Fibroblast of lung (primary cell): ENCODE measurements at regions not wholly inside any gene's neighbourhood (a gene's known extent, or its start where the extent isn't known, plus 50 kb on each side); places are given as distances from the start of the nearest gene placed in this dataset.
"Not testable (repeated sequence)": the region's sequence is repeated elsewhere in the genome, so short reads cannot be mapped to it uniquely, and the experiment has no call there.

Source experiments
- DNase-seq, 2 donors: peaks; one replicate each; pipeline versions ENCODE4 v3.0.0 to v3.0.0-alpha.2; 2010; ENCODE audit warnings: low read depth in 2 of 2
- H2AFZ ChIP-seq: 2 replicates; pipeline ENCODE4 v1.5.1; 2012; ENCODE audit warnings: low read length, control low read depth, inconsistent platforms
- H3K27ac ChIP-seq: 2 replicates; pipeline ENCODE4 v1.5.1; 2011; ENCODE audit warnings: low read length, control low read depth; ENCODE audit not compliant: insufficient read depth
- H3K27me3 ChIP-seq: 2 replicates; pipeline ENCODE4 v1.5.1; 2011; ENCODE audit warnings: mild to moderate bottlenecking, low read length; ENCODE audit not compliant: control insufficient read depth, insufficient read depth
- H3K36me3 ChIP-seq: 2 replicates; pipeline ENCODE4 v1.5.1; 2011; ENCODE audit warnings: low read length; ENCODE audit not compliant: control insufficient read depth, insufficient read depth
- H3K4me1 ChIP-seq: 2 replicates; pipeline ENCODE4 v1.5.1; 2011; ENCODE audit warnings: low read length; ENCODE audit not compliant: control insufficient read depth, insufficient read depth; ENCODE audit errors: extremely low read depth
- H3K4me2 ChIP-seq: 2 replicates; pipeline ENCODE4 v1.5.1; 2011; ENCODE audit warnings: low read length, control low read depth; ENCODE audit not compliant: insufficient read depth; ENCODE audit errors: extremely low read depth
- H3K4me3 ChIP-seq, 4 experiments: fragments of 200-600 bp in 1 of 4; sonication (generic) in 1 of 4; replicated peaks in 1 of 4; 2 replicates each; pipeline ENCODE4 v1.5.1; 2011 to 2016; ENCODE audit warnings: low read length in 4 of 4, low read depth in 3 of 4, mild to moderate bottlenecking in 3 of 4, control low read depth in 2 of 4, inconsistent platforms in 1 of 4, mixed read lengths in 1 of 4; ENCODE audit not compliant: insufficient read depth in 1 of 4; ENCODE audit errors: control extremely low read depth in 1 of 4
- H3K79me2 ChIP-seq: 2 replicates; pipeline ENCODE4 v1.5.1; 2012; ENCODE audit warnings: mild to moderate bottlenecking, low read length, inconsistent platforms; ENCODE audit not compliant: control insufficient read depth, insufficient read depth
- H3K9ac ChIP-seq: 2 replicates; pipeline ENCODE4 v1.5.1; 2011; ENCODE audit warnings: mild to moderate bottlenecking, low read length, control low read depth; ENCODE audit not compliant: insufficient read depth
- H3K9me3 ChIP-seq: 2 replicates; pipeline ENCODE4 v1.5.1; 2012; ENCODE audit warnings: low read depth, low read length; ENCODE audit not compliant: control insufficient read depth, insufficient read depth
- H4K20me1 ChIP-seq: 2 replicates; pipeline ENCODE4 v1.5.1; 2011; ENCODE audit warnings: low read length; ENCODE audit not compliant: control insufficient read depth, insufficient read depth; ENCODE audit errors: extremely low read depth
- TF ChIP-seq, protein P1 (sequence below), 2 donors: IDR thresholded peaks in 1 of 2; conservative IDR thresholded peaks in 1 of 2; 1 replicate in 1 of 2; 2 replicates in 1 of 2; pipeline ENCODE4 v1.5.1; 2011 to 2012; ENCODE audit warnings: low read length in 2 of 2, control low read depth in 1 of 2, inconsistent platforms in 1 of 2, low read depth in 1 of 2, mild to moderate bottlenecking in 1 of 2

DNA sequence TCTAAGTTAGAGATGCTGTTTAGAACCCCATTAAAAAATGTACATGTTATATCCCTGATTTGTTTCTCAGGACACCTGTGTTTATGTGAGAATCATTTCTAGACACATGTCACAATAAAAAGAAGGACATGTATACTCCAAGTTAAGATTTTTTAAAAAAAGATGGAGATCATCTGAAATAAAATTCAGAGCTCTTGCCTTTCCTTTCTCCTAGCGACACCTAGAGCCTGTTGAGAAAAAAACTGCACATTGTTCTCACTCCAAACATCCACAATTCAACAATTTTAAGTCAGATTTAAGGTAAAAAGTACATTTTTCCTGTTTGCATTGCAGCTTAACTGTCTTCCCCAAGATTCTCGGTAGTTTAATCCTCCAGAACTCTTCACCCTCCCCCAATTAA, 171.8 kb downstream of the ATP6V0E2 start:
- DNase-seq, result peak in 1 of 2 donors; percentile 11
- H4K20me1 ChIP-seq, H3K27me3 ChIP-seq, H2AFZ ChIP-seq, H3K79me2 ChIP-seq, H3K4me1 ChIP-seq, H3K9ac ChIP-seq, H3K4me3 ChIP-seq, H3K36me3 ChIP-seq, H3K27ac ChIP-seq, H3K4me2 ChIP-seq, H3K9me3 ChIP-seq: not testable (repeated sequence)
- TF ChIP-seq, protein P1, sequence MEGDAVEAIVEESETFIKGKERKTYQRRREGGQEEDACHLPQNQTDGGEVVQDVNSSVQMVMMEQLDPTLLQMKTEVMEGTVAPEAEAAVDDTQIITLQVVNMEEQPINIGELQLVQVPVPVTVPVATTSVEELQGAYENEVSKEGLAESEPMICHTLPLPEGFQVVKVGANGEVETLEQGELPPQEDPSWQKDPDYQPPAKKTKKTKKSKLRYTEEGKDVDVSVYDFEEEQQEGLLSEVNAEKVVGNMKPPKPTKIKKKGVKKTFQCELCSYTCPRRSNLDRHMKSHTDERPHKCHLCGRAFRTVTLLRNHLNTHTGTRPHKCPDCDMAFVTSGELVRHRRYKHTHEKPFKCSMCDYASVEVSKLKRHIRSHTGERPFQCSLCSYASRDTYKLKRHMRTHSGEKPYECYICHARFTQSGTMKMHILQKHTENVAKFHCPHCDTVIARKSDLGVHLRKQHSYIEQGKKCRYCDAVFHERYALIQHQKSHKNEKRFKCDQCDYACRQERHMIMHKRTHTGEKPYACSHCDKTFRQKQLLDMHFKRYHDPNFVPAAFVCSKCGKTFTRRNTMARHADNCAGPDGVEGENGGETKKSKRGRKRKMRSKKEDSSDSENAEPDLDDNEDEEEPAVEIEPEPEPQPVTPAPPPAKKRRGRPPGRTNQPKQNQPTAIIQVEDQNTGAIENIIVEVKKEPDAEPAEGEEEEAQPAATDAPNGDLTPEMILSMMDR (conservative IDR thresholded peaks at IDR 0.05 in 1 of 2, IDR thresholded peaks at IDR 0.05 in 1 of 2; ENCODE audit: low read depth in 1 of 2, low read length in 2 of 2), result peak; percentile 5 to 25

DNA sequence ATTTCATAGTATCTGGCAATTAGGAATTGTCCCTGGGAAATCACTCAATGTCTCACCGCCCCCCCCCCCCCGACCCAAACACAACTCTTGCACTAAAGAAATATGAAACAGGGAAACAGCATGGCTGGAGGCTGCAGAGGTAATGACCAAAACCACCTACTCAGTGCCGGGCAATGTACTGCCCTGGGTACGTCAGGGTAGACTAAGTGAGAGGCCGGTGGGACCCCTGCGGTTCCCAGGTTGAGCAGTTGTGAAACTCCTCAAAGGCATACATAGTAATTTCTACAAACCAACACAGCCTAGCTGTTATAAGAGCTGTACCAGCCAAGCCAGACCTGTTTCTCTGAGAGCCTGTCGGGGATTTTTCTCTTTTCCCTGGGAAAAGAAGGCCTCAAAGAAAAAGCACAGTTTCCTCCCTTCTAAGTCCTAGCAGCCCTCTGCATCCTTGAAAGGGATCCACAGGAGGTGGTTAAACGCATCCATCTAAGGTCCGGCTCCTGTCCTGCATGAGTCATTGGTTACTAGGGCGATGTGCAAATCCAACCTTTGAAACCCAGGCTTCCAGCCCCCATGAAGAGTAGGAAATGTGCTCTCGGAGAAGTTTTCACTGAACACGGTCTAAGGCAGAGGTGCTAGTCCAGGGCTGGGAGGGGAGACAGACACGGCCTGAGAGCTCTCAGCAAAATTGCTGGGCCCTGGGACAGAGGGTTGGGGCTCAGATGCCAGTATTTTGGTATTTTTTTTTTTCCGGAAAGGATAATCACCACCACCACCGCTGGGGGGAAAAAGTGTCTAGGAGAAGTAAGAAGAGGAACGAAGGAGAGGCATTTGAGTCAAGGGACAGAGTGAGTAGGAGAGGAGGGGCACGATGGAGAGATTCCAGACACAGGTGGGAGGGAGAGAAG, 172.8 kb downstream of the ATP6V0E2 start:
- not testable (repeated sequence) for H3K79me2 ChIP-seq, H4K20me1 ChIP-seq, H3K27ac ChIP-seq, H3K4me2 ChIP-seq, H3K36me3 ChIP-seq, H3K4me1 ChIP-seq, H3K9ac ChIP-seq, DNase-seq, H3K27me3 ChIP-seq, H3K9me3 ChIP-seq, H3K4me3 ChIP-seq, H2AFZ ChIP-seq

DNA sequence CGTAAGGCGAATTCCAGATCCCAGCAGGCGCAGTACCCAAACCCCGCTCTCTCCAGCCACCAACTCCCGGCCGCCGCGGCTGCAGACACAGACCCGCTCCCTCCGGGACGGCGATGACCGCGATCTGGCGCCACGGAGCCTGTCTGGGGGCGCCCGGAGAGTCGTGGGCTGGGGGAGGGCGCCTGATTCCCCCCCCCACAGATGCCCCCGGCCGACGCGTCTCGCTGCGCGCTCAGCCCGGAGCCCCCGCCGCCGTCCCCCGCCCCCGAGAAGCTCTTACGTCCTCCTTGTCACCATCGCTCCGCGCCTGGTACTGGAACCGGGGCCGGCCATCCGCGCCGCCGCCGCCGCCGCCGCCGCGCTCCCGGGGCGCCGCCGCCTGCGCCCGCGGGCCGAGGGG, 173.6 kb downstream of the ATP6V0E2 start:
- H3K36me3 ChIP-seq, H4K20me1 ChIP-seq, H3K27ac ChIP-seq, H3K4me3 ChIP-seq, H3K79me2 ChIP-seq, H3K4me1 ChIP-seq, H3K4me2 ChIP-seq, H3K9ac ChIP-seq, DNase-seq, H2AFZ ChIP-seq, H3K9me3 ChIP-seq, H3K27me3 ChIP-seq: not testable (repeated sequence)

DNA sequence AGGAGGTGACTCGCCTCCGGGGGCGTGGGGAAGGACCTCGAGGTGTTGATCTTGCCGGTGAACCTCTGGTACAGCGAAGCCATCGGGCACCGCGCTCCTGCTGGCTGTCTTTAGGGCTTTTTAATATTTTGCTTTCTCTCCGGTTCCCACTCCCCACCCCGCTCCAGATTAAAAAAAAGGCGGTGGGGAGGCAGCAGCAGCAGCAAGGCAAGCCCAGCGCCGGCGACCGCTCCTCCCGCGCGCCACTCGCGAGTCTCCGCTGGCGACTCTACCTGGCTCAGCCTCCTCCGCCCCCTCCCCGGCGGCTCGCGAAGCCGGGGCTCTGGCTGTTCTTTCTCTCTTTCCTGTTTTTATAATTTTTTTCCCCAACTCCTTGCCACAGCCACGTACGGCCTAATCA, 174.0 kb downstream of the ATP6V0E2 start:
- not testable (repeated sequence) for H3K27ac ChIP-seq, H3K36me3 ChIP-seq, H3K9ac ChIP-seq, H3K9me3 ChIP-seq, H3K27me3 ChIP-seq, H2AFZ ChIP-seq, H3K4me2 ChIP-seq, DNase-seq, H3K4me1 ChIP-seq, H3K79me2 ChIP-seq, H4K20me1 ChIP-seq
- peak overlapping the region in 1 of 4 experiments; percentile 22 for H3K4me3 ChIP-seq

DNA sequence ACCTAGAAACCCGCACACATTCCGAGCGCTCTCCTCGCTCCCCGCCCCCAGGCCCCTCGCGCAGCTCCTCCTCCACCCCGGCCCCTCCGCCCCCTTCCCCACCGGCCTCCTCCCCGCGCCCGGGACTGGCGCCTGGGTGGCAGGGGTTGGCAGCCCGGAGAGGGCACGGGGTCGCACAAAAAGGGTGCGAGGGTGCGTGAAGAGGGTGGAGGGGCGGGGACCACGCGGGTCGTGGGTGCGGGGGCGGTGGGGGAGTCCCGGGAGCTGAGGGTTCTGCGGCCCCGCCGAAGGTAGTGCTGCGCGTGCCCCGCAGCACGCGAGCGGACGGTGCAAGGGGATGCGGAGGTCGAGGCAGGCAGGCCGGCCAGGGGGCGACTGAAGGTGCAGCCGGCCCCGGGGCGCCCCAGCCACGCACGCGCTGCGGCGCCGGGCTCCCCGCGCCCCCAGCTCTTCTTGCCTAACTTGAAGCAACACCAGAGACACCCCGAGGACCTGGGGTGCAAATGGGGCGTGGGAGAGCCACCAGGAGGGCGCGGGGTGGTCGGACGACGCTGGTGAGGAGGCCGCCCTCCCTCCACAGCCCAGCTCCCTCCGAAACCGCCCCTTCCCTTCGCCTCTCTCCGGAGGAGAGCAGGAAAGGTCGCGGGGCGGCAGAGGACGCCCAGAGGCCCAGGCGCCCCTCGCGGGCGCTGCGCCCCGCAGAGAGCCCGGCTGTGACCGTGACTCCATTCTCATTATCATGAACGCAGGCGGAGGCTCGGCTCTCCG, 174.7 kb downstream of the ATP6V0E2 start:
- H3K9me3 ChIP-seq, H3K27ac ChIP-seq, H3K79me2 ChIP-seq, H3K36me3 ChIP-seq, DNase-seq, H3K9ac ChIP-seq, H3K4me2 ChIP-seq, H2AFZ ChIP-seq, H3K4me1 ChIP-seq, H3K4me3 ChIP-seq, H4K20me1 ChIP-seq, H3K27me3 ChIP-seq: not testable (repeated sequence)

DNA sequence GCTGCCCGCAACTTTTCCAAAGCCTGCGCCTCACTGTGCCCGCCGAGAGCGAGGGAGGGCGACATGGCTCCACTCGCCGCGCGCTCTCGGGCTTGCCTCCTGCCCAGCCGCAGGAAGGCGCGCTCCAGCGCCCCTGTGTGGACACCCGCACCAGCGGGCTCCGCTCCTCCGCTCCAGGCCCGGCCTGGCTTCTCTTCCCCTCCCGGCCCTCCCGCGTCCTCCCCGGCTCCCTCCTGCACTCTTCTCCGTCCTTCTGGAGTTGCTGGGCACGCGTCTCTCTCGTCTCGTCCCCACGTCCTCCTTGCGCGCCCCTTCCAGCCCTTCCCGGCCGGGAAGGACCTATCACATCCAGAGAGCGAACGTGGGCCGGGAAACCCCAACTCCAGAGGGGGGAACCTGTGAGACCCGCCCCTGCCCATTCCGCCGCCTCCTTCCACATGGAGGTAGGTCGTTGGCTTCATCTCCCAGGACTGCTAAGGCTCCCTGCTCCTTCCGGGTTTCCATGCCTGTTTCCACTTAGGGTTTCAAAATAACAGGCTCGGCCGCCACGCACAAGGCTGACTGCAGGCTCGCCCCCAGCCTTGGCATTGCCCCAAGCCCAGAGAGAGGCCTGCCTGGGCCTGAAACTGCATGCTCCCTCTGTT, 175.4 kb downstream of the ATP6V0E2 start:
- H3K4me2 ChIP-seq, H3K36me3 ChIP-seq, H3K27ac ChIP-seq, H3K4me3 ChIP-seq, H3K27me3 ChIP-seq, H3K4me1 ChIP-seq, H4K20me1 ChIP-seq, H3K79me2 ChIP-seq, H2AFZ ChIP-seq, H3K9me3 ChIP-seq, H3K9ac ChIP-seq: not testable (repeated sequence)
- peak in 1 of 2 donors; percentile 0 for DNase-seq
